MM.1S (cell line): ENCODE measurements at regions not wholly inside any gene's neighbourhood (a gene's known extent, or its start where the extent isn't known, plus 50 kb on each side); places are given as distances from the start of the nearest gene placed in this dataset.

Source experiments
- DNase-seq: peaks from one replicate; pipeline ENCODE4 v3.0.0-alpha.2; 2015
- H2AFZ ChIP-seq: fragments of 300-600 bp; sonication (generic); 2 replicates; pipeline ENCODE4 v1.6.0; 2016; ENCODE audit warnings: antibody characterized with exemption, low read length
- H3F3A ChIP-seq: fragments of 300-600 bp; sonication (generic); 2 replicates; pipeline ENCODE4 v1.6.1; 2016; ENCODE audit warnings: mild to moderate bottlenecking, antibody characterized with exemption, low read length, moderate library complexity, mixed read lengths; ENCODE audit not compliant: insufficient read depth
- H3K27ac ChIP-seq: fragments of 300-600 bp; sonication (generic); 2 replicates; pipeline ENCODE4 v1.5.1; 2016; ENCODE audit warnings: mild to moderate bottlenecking, low read length
- H3K27me3 ChIP-seq: fragments of 300-600 bp; sonication (generic); replicated peaks from 2 replicates; pipeline ENCODE4 v1.6.0; 2016; ENCODE audit warnings: low read length; ENCODE audit not compliant: insufficient read depth
- H3K36me3 ChIP-seq: fragments of 300-600 bp; sonication (generic); replicated peaks from 2 replicates; pipeline ENCODE4 v1.6.1; 2016; ENCODE audit warnings: mild to moderate bottlenecking, low read length, mixed read lengths; ENCODE audit not compliant: insufficient read depth
- H3K4me1 ChIP-seq: fragments of 300-600 bp; sonication (generic); 2 replicates; pipeline ENCODE4 v1.6.1; 2016; ENCODE audit warnings: low read length, mixed read lengths
- H3K4me2 ChIP-seq: fragments of 300-600 bp; sonication (generic); 2 replicates; pipeline ENCODE4 v1.6.0; 2016; ENCODE audit warnings: low read depth, low read length
- H3K4me3 ChIP-seq: fragments of 300-600 bp; sonication (generic); 2 replicates; pipeline ENCODE4 v1.5.1; 2016; ENCODE audit warnings: low read length, mixed read lengths
- H3K79me2 ChIP-seq: fragments of 300-600 bp; sonication (generic); 2 replicates; pipeline ENCODE4 v1.6.1; 2016; ENCODE audit warnings: mixed run types, low read length, mixed read lengths
- H3K9ac ChIP-seq: fragments of 300-600 bp; sonication (generic); 2 replicates; pipeline ENCODE4 v1.6.1; 2016; ENCODE audit warnings: low read length, mixed read lengths
- H3K9me2 ChIP-seq: fragments of 300-600 bp; sonication (generic); replicated peaks from 2 replicates; pipeline ENCODE4 v1.6.1; 2016; ENCODE audit warnings: mild to moderate bottlenecking, low read length, mixed read lengths; ENCODE audit not compliant: insufficient read depth
- H3K9me3 ChIP-seq: fragments of 300-600 bp; sonication (generic); replicated peaks from 2 replicates; pipeline ENCODE4 v1.6.1; 2016; ENCODE audit warnings: mild to moderate bottlenecking, low read length, mixed read lengths; ENCODE audit not compliant: insufficient read depth
- H4K20me1 ChIP-seq: fragments of 300-600 bp; sonication (generic); 2 replicates; pipeline ENCODE4 v1.6.1; 2016; ENCODE audit warnings: mild to moderate bottlenecking, low read length, moderate library complexity, mixed read lengths; ENCODE audit not compliant: insufficient read depth
- EZH2 ChIP-seq: fragments of 300-600 bp; sonication (generic); optimal IDR thresholded peaks from 2 replicates; pipeline ENCODE3; 2017; ENCODE audit warnings: low read depth, mild to moderate bottlenecking, antibody characterized with exemption, low read length, mixed read lengths
- EZH2phosphoT487 ChIP-seq: fragments of 300-600 bp; sonication (generic); IDR thresholded peaks from 2 replicates; pipeline ENCODE4 v1.6.1; 2018; ENCODE audit warnings: antibody characterized with exemption, low read length
- TF ChIP-seq, protein P1 (sequence below): fragments of 300-600 bp; sonication (generic); IDR thresholded peaks from 2 replicates; pipeline ENCODE4 v1.5.1; 2016; ENCODE audit warnings: antibody characterized with exemption, low read length, mixed read lengths

DNA sequence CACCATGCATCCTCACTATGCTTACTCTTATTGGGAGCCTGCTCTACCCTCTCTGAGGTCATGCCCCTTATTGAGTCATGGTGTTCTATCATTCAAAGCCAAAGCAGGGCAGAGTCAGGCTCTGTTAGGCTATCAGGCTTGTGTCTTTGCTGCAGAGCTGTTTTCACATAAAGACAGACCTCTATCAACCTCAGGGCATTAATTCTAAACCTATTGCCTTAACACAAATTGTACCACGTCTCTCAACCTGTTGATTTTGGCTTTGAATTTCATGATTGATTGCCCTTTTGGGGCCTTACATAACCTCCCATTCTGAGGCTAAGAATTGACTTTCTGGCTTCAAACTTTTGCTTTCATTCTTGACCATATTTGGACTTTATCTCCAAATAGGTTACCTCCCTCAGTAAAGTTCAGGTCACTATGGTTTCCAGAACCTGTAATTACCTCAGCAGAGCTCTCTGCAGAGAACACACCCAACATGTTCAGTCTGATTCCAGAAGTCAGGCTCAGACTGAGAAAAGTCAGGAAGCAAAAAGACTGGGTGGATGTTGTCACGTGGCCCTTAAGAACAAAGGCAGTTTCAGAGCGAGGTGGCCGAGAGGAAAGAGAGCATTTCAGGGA is 221.4 kb upstream of the NANOGP8 start:
- Histone ChIP-seq H4K20me1 (no peaks in the 10 kb centered on the region), H3K36me3 (no peaks in the 10 kb centered on the region), H3K27me3 (no peaks in the 10 kb centered on the region), H3K9me3 (no peaks in the 10 kb centered on the region), H3K4me2 (no peak overlapping the region), H3K79me2 (no peaks in the 10 kb centered on the region), H3F3A (no peaks in the 10 kb centered on the region), H3K4me1 (no peaks in the 10 kb centered on the region), H3K27ac (no peak overlapping the region), H3K9me2 (no peaks in the 10 kb centered on the region), H3K9ac (no peak overlapping the region), H2AFZ (no peak overlapping the region), H3K4me3 (no peak overlapping the region)
- no peak for DNase-seq
- TF ChIP-seq EZH2phosphoT487 (no peak), EZH2 (no peak)
- TF ChIP-seq, protein P1, sequence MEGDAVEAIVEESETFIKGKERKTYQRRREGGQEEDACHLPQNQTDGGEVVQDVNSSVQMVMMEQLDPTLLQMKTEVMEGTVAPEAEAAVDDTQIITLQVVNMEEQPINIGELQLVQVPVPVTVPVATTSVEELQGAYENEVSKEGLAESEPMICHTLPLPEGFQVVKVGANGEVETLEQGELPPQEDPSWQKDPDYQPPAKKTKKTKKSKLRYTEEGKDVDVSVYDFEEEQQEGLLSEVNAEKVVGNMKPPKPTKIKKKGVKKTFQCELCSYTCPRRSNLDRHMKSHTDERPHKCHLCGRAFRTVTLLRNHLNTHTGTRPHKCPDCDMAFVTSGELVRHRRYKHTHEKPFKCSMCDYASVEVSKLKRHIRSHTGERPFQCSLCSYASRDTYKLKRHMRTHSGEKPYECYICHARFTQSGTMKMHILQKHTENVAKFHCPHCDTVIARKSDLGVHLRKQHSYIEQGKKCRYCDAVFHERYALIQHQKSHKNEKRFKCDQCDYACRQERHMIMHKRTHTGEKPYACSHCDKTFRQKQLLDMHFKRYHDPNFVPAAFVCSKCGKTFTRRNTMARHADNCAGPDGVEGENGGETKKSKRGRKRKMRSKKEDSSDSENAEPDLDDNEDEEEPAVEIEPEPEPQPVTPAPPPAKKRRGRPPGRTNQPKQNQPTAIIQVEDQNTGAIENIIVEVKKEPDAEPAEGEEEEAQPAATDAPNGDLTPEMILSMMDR: no peak

DNA sequence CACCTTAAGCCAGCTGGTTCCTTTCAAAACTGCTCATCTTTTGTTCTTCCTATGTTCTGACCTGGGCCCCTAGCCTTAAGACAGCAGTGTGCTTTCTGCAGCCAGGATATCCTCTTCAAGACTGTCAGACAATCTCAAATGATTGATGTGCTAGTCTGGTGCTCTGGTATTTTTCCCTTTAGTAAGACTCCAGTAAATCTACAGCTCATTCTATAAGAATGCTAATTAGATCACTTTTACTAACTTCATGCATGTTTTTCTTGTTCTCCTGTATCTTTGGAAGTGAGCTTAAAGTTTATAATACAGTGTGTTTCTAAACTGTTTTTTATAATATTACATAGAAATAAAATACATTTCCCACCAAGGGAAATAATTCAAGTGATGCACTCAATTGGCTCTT is 220.9 kb upstream of the NANOGP8 start:
- Histone ChIP-seq H3K27me3 (no peaks in the 10 kb centered on the region), H3F3A (no peaks in the 10 kb centered on the region), H3K4me1 (no peaks in the 10 kb centered on the region), H3K4me3 (no peak overlapping the region), H3K36me3 (no peaks in the 10 kb centered on the region), H2AFZ (no peak overlapping the region), H3K4me2 (no peak overlapping the region), H3K79me2 (no peaks in the 10 kb centered on the region), H3K27ac (no peak overlapping the region), H3K9me2 (no peaks in the 10 kb centered on the region), H3K9ac (no peak overlapping the region), H3K9me3 (no peaks in the 10 kb centered on the region), H4K20me1 (no peaks in the 10 kb centered on the region)
- TF ChIP-seq EZH2phosphoT487 (no peak), EZH2 (no peak)
- TF ChIP-seq, protein P1: no peak
- DNase-seq: no peak

DNA sequence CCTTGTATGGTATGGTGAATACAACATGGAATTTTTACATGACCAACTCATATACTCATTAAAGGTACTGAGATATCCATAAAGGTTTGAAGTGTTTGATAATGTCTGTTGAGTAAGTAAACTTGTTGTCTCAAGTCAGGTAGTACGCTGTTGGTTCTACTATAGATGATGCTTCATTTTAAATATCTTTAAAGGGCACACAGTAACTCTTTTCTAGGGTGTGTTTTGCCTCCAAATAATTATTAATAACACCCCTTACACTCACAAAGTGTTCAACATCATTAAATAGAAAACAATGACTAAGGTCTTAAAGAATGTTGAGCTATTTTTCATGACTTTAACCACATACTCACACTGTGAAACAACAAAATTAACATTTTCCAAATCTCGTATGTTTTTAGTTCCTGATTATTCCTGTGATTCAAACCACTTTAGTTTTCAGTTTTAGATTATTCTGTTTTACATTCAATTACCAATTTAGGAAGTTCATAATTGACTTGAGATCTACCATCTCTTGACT is 220.0 kb upstream of the NANOGP8 start:
- Histone ChIP-seq H3K9ac (no peak overlapping the region), H3K9me2 (no peaks in the 10 kb centered on the region), H3K27me3 (no peaks in the 10 kb centered on the region), H2AFZ (no peak overlapping the region), H3K4me1 (no peaks in the 10 kb centered on the region), H3K4me2 (no peak overlapping the region), H3K4me3 (no peak overlapping the region), H4K20me1 (no peaks in the 10 kb centered on the region), H3F3A (no peaks in the 10 kb centered on the region), H3K9me3 (no peaks in the 10 kb centered on the region), H3K79me2 (no peaks in the 10 kb centered on the region), H3K36me3 (no peaks in the 10 kb centered on the region), H3K27ac (no peak overlapping the region)
- TF ChIP-seq EZH2: no peak
- TF ChIP-seq, protein P1: no peak
- TF ChIP-seq EZH2phosphoT487: no peak
- no peak for DNase-seq
